Omental fat pad (tissue), 3 donors: ENCODE measurements at regions not wholly inside any gene's neighbourhood (a gene's known extent, or its start where the extent isn't known, plus 50 kb on each side); places are given as distances from the start of the nearest gene placed in this dataset.
"Not testable (repeated sequence)": the region's sequence is repeated elsewhere in the genome, so short reads cannot be mapped to it uniquely, and the experiment has no call there.

Experiments used
- ATAC-seq: fragments of 150-250 bp; one replicate; pipeline ENCODE4 v1.9.1; 2016; ENCODE audit warnings: mild to moderate bottlenecking, moderate library complexity; ENCODE audit not compliant: low FRiP score
- DNase-seq: peaks from one replicate; pipeline ENCODE4 v3.0.0-alpha.2; 2019; ENCODE audit warnings: low spot score
- TF ChIP-seq, protein P1 (sequence below), 3 donors: fragments of 450-650 bp; IDR thresholded peaks; one replicate each; pipeline ENCODE4 v1.5.1; 2016 to 2017; ENCODE audit warnings: antibody characterized with exemption in 3 of 3, mild to moderate bottlenecking in 3 of 3, moderate library complexity in 2 of 3

DNA sequence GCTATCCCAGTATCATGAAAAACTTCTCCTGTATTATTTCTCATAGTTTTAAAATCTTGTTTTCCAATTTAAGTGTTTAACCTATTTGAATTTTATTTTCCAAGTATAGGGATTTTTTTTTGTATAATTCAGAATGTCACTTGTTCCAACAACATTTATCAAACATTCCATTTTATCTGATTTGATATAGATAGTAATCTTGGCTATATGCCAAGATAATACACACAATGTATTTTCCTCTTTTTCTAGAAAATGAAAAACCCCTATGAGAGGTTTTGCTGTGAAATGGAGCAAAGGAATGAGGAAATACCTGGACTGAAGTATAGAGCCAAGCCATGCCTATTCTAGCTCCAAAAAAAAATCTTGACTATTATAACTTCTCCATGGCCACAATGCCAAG lies 628.9 kb downstream of the HTR1B start:
- ATAC-seq (no peak), DNase-seq (no peak)
- TF ChIP-seq, protein P1, sequence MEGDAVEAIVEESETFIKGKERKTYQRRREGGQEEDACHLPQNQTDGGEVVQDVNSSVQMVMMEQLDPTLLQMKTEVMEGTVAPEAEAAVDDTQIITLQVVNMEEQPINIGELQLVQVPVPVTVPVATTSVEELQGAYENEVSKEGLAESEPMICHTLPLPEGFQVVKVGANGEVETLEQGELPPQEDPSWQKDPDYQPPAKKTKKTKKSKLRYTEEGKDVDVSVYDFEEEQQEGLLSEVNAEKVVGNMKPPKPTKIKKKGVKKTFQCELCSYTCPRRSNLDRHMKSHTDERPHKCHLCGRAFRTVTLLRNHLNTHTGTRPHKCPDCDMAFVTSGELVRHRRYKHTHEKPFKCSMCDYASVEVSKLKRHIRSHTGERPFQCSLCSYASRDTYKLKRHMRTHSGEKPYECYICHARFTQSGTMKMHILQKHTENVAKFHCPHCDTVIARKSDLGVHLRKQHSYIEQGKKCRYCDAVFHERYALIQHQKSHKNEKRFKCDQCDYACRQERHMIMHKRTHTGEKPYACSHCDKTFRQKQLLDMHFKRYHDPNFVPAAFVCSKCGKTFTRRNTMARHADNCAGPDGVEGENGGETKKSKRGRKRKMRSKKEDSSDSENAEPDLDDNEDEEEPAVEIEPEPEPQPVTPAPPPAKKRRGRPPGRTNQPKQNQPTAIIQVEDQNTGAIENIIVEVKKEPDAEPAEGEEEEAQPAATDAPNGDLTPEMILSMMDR (IDR thresholded peaks at IDR 0.05), result no peak

DNA sequence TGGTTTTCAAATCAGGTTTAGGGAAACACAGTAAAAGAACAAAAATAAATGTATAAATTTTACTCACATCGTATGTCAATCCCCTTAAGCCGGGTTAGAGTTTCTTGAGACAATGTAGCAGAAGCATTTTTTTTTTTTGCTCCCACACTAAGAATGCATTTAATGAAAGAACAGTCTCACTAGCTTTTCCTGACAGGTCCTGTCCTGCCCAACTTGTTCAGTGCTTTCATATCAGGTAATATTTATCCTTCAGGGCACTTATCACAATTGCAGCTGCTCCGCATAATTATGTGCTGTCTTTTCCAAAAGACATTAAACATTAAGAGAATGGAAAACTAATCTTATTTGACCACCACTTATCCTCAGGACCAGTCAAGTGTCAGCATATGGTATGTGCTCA lies 632.0 kb downstream of the HTR1B start:
- TF ChIP-seq, protein P1 (IDR thresholded peaks at IDR 0.05), result no peak
- ATAC-seq, result no peak
- DNase-seq, result no peak

DNA sequence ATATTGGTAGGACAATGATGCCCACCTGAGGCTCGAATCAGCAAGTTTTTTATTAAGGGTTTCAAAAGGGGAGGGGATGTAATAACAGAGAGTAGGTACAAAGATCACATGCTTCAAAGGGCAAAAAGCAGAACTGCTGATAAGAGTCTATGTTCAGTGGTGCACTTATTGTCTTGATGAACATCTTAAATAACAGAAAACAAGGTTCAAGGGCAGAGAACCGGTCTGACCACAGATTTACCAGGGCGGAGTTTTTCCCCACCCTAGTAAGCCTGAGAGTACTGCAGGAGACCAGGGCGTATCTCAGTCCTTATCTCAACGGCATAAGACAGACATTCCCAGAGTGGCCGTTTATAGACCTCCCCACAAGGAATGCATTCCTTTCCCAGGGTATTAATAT lies 639.7 kb downstream of the HTR1B start:
- not testable (repeated sequence) for DNase-seq, ATAC-seq

DNA sequence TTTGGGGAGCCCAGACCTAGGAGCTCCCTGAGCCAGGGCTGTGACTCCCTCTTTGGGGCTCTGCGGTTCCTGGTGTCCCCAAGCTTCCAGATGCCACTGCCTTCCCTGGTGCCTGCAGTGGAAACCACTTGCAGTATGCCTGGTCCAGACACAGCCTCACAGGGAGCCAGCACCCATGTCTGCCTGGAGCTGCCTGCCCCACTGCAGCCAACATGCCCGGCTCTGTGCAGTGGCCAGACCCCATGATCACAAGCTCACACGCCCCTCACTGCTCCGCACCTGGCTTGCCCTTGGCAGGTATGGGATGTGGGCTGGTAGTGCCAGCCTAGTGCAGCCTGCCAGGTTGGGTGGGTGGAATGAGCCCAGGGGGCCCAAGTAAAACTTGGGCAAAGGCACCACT lies 644.8 kb downstream of the HTR1B start:
- TF ChIP-seq, protein P1 (IDR thresholded peaks at IDR 0.05), result no peak
- DNase-seq (no peak), ATAC-seq (no peak)

DNA sequence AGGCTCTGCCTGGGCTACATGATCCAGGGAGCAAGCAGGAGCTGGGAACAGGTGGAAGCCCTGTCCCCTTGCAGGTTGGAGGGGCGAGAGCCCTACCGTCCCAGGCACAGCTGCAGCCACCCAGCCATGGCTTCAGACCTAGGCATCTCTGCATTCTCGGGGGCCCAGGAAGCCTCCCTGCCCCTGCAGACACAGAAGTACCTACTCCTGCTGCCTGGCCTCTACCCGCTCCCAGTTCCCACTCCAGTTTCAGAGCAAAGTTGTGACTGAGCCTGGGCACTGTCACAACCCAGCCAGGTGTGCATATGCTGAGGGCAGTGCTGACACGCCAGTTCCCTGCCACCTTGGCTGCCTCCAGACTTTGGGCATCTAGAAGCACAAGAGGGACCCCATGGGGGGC lies 645.9 kb downstream of the HTR1B start:
- DNase-seq (no peak), ATAC-seq (no peak)
- TF ChIP-seq, protein P1 (IDR thresholded peaks at IDR 0.05), result no peak

DNA sequence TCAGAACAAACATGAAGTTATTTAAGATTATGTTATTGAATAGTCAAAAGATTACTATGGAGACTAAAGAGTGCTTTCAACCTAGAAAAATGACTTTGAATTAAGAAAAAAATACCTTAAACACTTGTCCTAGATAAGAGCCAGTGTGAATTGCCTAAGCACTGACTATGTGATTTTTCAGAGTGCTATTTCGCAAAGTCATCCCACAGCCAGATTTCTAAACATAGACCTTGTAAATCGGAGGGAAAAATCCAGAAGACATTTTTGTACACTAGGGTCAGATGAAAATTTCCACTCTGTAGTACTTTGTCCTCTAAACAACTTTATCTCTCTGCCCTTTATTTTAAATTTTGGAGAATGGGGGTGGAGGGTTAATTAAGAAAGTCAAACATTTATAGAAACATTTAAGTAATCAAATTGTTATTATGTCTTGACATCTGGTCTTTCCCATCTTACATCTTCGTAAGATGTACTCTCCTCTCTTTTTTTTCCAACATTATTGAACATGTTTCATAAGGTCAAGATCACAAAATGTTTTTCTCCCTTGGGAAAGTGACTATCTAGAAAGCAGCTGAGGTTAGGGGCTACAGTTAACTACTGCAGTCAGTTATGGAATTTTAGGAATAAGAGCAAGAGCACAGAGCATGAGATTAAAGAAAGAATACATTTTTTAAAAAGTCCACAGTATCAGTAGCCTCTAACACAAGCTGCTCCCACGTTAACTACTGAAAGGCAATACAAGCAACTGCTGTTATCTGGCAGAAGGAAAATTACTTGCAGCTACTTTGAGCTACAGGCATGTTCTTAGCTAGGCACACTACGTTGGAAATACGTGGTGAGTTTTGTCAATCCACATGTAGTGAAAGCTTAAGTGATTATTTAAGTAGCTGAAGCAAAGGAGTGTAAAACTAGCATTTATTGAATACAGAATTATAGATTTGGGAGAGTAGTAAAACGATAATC lies 648.5 kb downstream of the HTR1B start:
- peak; percentile 86 for ATAC-seq
- TF ChIP-seq, protein P1 (IDR thresholded peaks at IDR 0.05), result no peak
- DNase-seq, result no peak

DNA sequence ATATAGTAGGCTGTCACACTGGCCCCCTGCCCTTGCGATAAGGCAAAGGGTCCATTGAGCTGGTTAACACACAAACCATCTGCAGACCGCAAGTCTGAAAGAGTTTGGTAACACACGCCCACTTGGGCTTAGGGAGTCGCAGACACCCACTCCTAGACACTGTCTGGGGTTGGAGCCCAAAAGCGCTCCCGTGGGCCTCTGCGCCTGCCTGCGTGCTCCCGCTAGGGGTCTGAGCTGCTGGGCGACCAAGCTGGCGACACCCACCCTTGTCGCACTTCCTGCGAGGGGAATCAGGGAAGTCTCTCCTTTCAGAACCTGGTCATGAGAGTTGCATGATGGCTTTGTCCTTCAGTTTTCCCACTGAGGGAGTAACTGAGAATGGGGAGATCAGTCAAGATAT lies 653.0 kb downstream of the HTR1B start:
- ATAC-seq (no peak), DNase-seq (no peak)
- TF ChIP-seq, protein P1 (IDR thresholded peaks at IDR 0.05), result no peak
